Stimulated activated CD4-positive, alpha-beta T cell treated with anti-CD3 and anti-CD28 coated beads, TNF-alpha, amount 100 ng/mL, for 48 hours (primary cell): ENCODE measurements at regions not wholly inside any gene's neighbourhood (a gene's known extent, or its start where the extent isn't known, plus 50 kb on each side); places are given as distances from the start of the nearest gene placed in this dataset.

ENCODE experiments used
- DNase-seq, 3 donors: peaks; one replicate each; pipeline ENCODE4 v3.0.0-alpha.2; 2020; ENCODE audit warnings: low read depth in 3 of 3

GRCh38 chr2:219998107-219998506 lies 370.7 kb downstream of the SLC4A3 start:
- DNase-seq, result no peak

- DNase-seq, result no peak
Measured at GRCh38 chr2:219998714-219999227, 371.3 kb downstream of the SLC4A3 start.

- DNase-seq, result no peak
Measured at GRCh38 chr2:220000080-220000479, 372.6 kb downstream of the SLC4A3 start.

- no peak for DNase-seq
Measured at GRCh38 chr2:220000586-220000985, 373.2 kb downstream of the SLC4A3 start.

- DNase-seq, result no peak
Measured at GRCh38 chr2:220001751-220002150, 374.3 kb downstream of the SLC4A3 start.

- no peak for DNase-seq
Measured at GRCh38 chr2:220002251-220002650, 374.8 kb downstream of the SLC4A3 start.

- no peak for DNase-seq
Measured at GRCh38 chr2:220002699-220003098, 375.3 kb downstream of the SLC4A3 start.

- no peak for DNase-seq
Measured at GRCh38 chr2:220005362-220005761, 377.9 kb downstream of the SLC4A3 start.

- DNase-seq, result no peak
Measured at GRCh38 chr2:220006152-220006621, 378.8 kb downstream of the SLC4A3 start.

- DNase-seq, result no peak
Measured at GRCh38 chr2:220011859-220012258, 384.4 kb downstream of the SLC4A3 start.

- no peak for DNase-seq
Measured at GRCh38 chr2:220014961-220015360, 387.5 kb downstream of the SLC4A3 start.

GRCh38 chr2:220015576-220015975 lies 388.1 kb downstream of the SLC4A3 start:
- DNase-seq, result no peak

GRCh38 chr2:220025207-220025606 lies 397.8 kb downstream of the SLC4A3 start:
- no peak for DNase-seq

- DNase-seq, result no peak
Measured at GRCh38 chr2:220029013-220029412, 401.6 kb downstream of the SLC4A3 start.

GRCh38 chr2:220033546-220033945 lies 406.1 kb downstream of the SLC4A3 start:
- no peak for DNase-seq

- no peak for DNase-seq
Measured at GRCh38 chr2:220034426-220035130, 407.1 kb downstream of the SLC4A3 start.

- DNase-seq, result no peak
Measured at GRCh38 chr2:220036431-220036830, 409.0 kb downstream of the SLC4A3 start.

- no peak for DNase-seq
Measured at GRCh38 chr2:220040346-220040745, 412.9 kb downstream of the SLC4A3 start.

- DNase-seq, result no peak
Measured at GRCh38 chr2:220041447-220041846, 414.0 kb downstream of the SLC4A3 start.

GRCh38 chr2:220043155-220043989 lies 415.9 kb downstream of the SLC4A3 start:
- no peak for DNase-seq

GRCh38 chr2:220043990-220044335 lies 416.5 kb downstream of the SLC4A3 start:
- no peak for DNase-seq

- no peak for DNase-seq
Measured at GRCh38 chr2:220044383-220044782, 417.0 kb downstream of the SLC4A3 start.

GRCh38 chr2:220046507-220046906 lies 419.1 kb downstream of the SLC4A3 start:
- no peak for DNase-seq
